A549 (cell line): ENCODE measurements at regions not wholly inside any gene's neighbourhood (a gene's known extent, or its start where the extent isn't known, plus 50 kb on each side); places are given as distances from the start of the nearest gene placed in this dataset.
"Not testable (repeated sequence)": the region's sequence is repeated elsewhere in the genome, so short reads cannot be mapped to it uniquely, and the experiment has no call there.

ENCODE experiments used
- ATAC-seq, 2 experiments: fragments of 200-7000 bp in 1 of 2; fragments of >200 bp in 1 of 2; cut with Nextera tagmentation in 1 of 2; cut with Tn5 transposase in 1 of 2; 3 replicates each; pipeline versions ENCODE4 v1.8.0 to v1.9.1; 2018 to 2020; ENCODE audit warnings: mild to moderate bottlenecking in 1 of 2, moderate library complexity in 1 of 2
- CTCF ChIA-PET: fragments of 300-600 bp; sonication (Branson Sonifier 250); formaldehyde crosslinking; extraction: SDS; loops from one replicate; lab custom pipeline; 2021; ENCODE audit warnings: antibody characterized with exemption, inconsistent platforms; lab: Yijun Ruan, JAX
- POLR2A ChIA-PET: fragments of 350-600 bp; formaldehyde crosslinking; extraction: SDS; loops from one replicate; lab custom pipeline; 2021; ENCODE audit warnings: antibody characterized with exemption, inconsistent platforms; lab: Yijun Ruan, JAX
- DNase-seq, 2 experiments: peaks; one replicate each; pipeline versions ENCODE4 v3.0.0 to v3.0.0-alpha.2; 2011 to 2016; ENCODE audit warnings: low read depth in 1 of 2, low spot score in 1 of 2
- FAIRE-seq: peaks from 2 replicates; lab custom pipeline; 2011; peaks lifted over from hg19 to GRCh38; lab: Jason Lieb, UNC
- H3K27ac ChIP-seq, 2 experiments: fragments of >200 bp; sonication (Bioruptor Twin); formaldehyde crosslinking; 3 replicates each; pipeline ENCODE4 v1.5.1; 2016 to 2017
- H3K4me1 ChIP-seq: fragments of >200 bp; sonication (Bioruptor Twin); formaldehyde crosslinking; 3 replicates; pipeline ENCODE4 v1.6.1; 2016
- H3K4me2 ChIP-seq: fragments of >200 bp; sonication (Bioruptor Twin); formaldehyde crosslinking; 3 replicates; pipeline ENCODE4 v1.6.1; 2016
- H3K4me3 ChIP-seq: fragments of >200 bp; sonication (Bioruptor Twin); formaldehyde crosslinking; 3 replicates; pipeline ENCODE4 v1.5.1; 2016
- H3K9me3 ChIP-seq: fragments of >200 bp; sonication (Bioruptor Twin); formaldehyde crosslinking; 3 replicates; pipeline ENCODE4 v1.6.1; 2016
- BHLHE40 ChIP-seq: IDR thresholded peaks from 2 replicates; pipeline ENCODE4 v1.6.1; 2012; ENCODE audit warnings: low read depth, low read length, inconsistent platforms
- CEBPB ChIP-seq, 2 experiments: fragments of >200 bp in 1 of 2; sonication (Bioruptor Twin) in 1 of 2; formaldehyde crosslinking in 1 of 2; IDR thresholded peaks; 2 replicates each; pipeline ENCODE4 v1.6.1; 2012 to 2016
- CHD2 ChIP-seq: fragments of 150-350 bp; IDR thresholded peaks from 2 replicates; pipeline ENCODE4 v1.6.1; 2014; ENCODE audit warnings: low read length; ENCODE audit not compliant: partially characterized antibody
- EHMT2 ChIP-seq: fragments of 200-600 bp; sonication (generic); IDR thresholded peaks from 2 replicates; pipeline ENCODE4 v1.6.1; 2016; ENCODE audit warnings: antibody characterized with exemption, low read depth, mild to moderate bottlenecking, moderate library complexity
- FOSB ChIP-seq: fragments of 250-450 bp; sonication (Bioruptor Pico); IDR thresholded peaks from 2 replicates; pipeline ENCODE4 v1.5.0; 2020; ENCODE audit warnings: mild to moderate bottlenecking, moderate library complexity
- FOSL2 ChIP-seq, 2 experiments: fragments of 450-650 bp in 1 of 2; fragments of >200 bp in 1 of 2; sonication (Bioruptor Twin) in 1 of 2; formaldehyde crosslinking; IDR thresholded peaks; 2 replicates each; pipeline versions ENCODE4 v1.5.0 to v1.6.1; 2016 to 2020; ENCODE audit warnings: mild to moderate bottlenecking in 1 of 2, moderate library complexity in 1 of 2
- HOXA7 ChIP-seq: fragments of 250-450 bp; sonication (Bioruptor Pico); IDR thresholded peaks from 2 replicates; pipeline ENCODE4 v1.5.0; 2020; ENCODE audit warnings: mild to moderate bottlenecking, moderate library complexity
- HOXB13 ChIP-seq: fragments of 250-450 bp; sonication (Bioruptor Pico); IDR thresholded peaks from 2 replicates; pipeline ENCODE4 v1.5.0; 2020; ENCODE audit warnings: low read depth, mild to moderate bottlenecking, moderate library complexity
- PHF8 ChIP-seq: fragments of 200-600 bp; sonication (generic); IDR thresholded peaks from 2 replicates; pipeline ENCODE4 v1.6.1; 2016; ENCODE audit warnings: low read depth, mild to moderate bottlenecking, antibody characterized with exemption, moderate library complexity, borderline replicate concordance
- POLR2A ChIP-seq: IDR thresholded peaks from 2 replicates; pipeline ENCODE4 v1.6.1; 2012; ENCODE audit warnings: mild to moderate bottlenecking, low read length
- POLR2AphosphoS2 ChIP-seq: conservative IDR thresholded peaks from 2 replicates; pipeline ENCODE4 v1.6.1; 2012; ENCODE audit warnings: low read length, improper control_type of control experiment, inconsistent platforms
- RAD21 ChIP-seq, 2 experiments: fragments of >200 bp in 1 of 2; sonication (Bioruptor Twin) in 1 of 2; formaldehyde crosslinking in 1 of 2; IDR thresholded peaks in 1 of 2; conservative IDR thresholded peaks in 1 of 2; 2 replicates in 1 of 2; 3 replicates in 1 of 2; pipeline ENCODE4 v1.6.1; 2012 to 2018; ENCODE audit warnings: inconsistent platforms in 1 of 2
- RCOR1 ChIP-seq: fragments of 150-350 bp; IDR thresholded peaks from 2 replicates; pipeline ENCODE4 v1.6.1; 2014; ENCODE audit warnings: antibody characterized with exemption, low read length, low read depth
- REST ChIP-seq: fragments of 200-600 bp; sonication (generic); IDR thresholded peaks from 2 replicates; pipeline ENCODE4 v1.6.1; 2016; ENCODE audit warnings: antibody characterized with exemption, mild to moderate bottlenecking, moderate library complexity
- RFX5 ChIP-seq: fragments of 450-650 bp; IDR thresholded peaks from 2 replicates; pipeline ENCODE4 v1.7.1; 2014; ENCODE audit warnings: antibody characterized with exemption, mild to moderate bottlenecking, moderate library complexity
- RNF2 ChIP-seq: fragments of 200-600 bp; sonication (generic); IDR thresholded peaks from 2 replicates; pipeline ENCODE4 v1.6.1; 2016; ENCODE audit warnings: low read depth, mild to moderate bottlenecking, antibody characterized with exemption, moderate library complexity, borderline replicate concordance
- TFCP2L1 ChIP-seq: fragments of 250-450 bp; sonication (Bioruptor Pico); IDR thresholded peaks from 2 replicates; pipeline ENCODE4 v1.5.0; 2021; ENCODE audit warnings: mild to moderate bottlenecking
- TP53 ChIP-seq: fragments of 250-450 bp; sonication (Bioruptor Pico); IDR thresholded peaks from 2 replicates; pipeline ENCODE4 v1.5.0; 2021; ENCODE audit warnings: mild to moderate bottlenecking, moderate library complexity
- USF2 ChIP-seq: fragments of 450-650 bp; IDR thresholded peaks from 2 replicates; pipeline ENCODE4 v1.6.1; 2014; ENCODE audit warnings: antibody characterized with exemption
- WGBS: methylation state at CpG from one replicate; pipeline ENCODE4 v1.1.6; 2017; ENCODE audit errors: missing lambda C conversion rate; 5-methylcytosine and 5-hydroxymethylcytosine counted together
- TF ChIP-seq, protein P1 (sequence below): fragments of >200 bp; sonication (Bioruptor Twin); formaldehyde crosslinking; IDR thresholded peaks from 3 replicates; pipeline ENCODE4 v1.5.1; 2016

- ATAC-seq (no peak), FAIRE-seq (no peak), DNase-seq (no peak)
- no peak overlapping the region for H3K27ac ChIP-seq
- WGBS = 8% methylated on average over 5 of the region's 5 CpGs
- H3K4me1 ChIP-seq = no peaks in the 10 kb centered on the region
- H3K9me3 ChIP-seq = no peaks in the 10 kb centered on the region
- ChIA-PET POLR2A (no interaction called here), CTCF (no interaction called here)
- no peak for TF ChIP-seq HOXA7 (CRISPR knock-in tag)
- TF ChIP-seq USF2 = no peak
- TF ChIP-seq EHMT2 = no peak
- TF ChIP-seq TFCP2L1 (CRISPR knock-in tag) = no peak
- no peak for TF ChIP-seq POLR2A
- no peak for TF ChIP-seq PHF8
- no peak for TF ChIP-seq BHLHE40
- TF ChIP-seq HOXB13 (CRISPR knock-in tag) = no peak
- TF ChIP-seq CHD2 = no peak
- TF ChIP-seq RNF2 = no peak
- no peak for TF ChIP-seq CEBPB (IDR thresholded peaks at IDR 0.05)
- TF ChIP-seq TP53 (CRISPR knock-in tag) = no peak
- TF ChIP-seq REST = no peak
- no peak for TF ChIP-seq RFX5
- TF ChIP-seq RAD21 (conservative IDR thresholded peaks at IDR 0.05 in 1 of 2, IDR thresholded peaks at IDR 0.05 in 1 of 2) = no peak
- TF ChIP-seq, protein P1, sequence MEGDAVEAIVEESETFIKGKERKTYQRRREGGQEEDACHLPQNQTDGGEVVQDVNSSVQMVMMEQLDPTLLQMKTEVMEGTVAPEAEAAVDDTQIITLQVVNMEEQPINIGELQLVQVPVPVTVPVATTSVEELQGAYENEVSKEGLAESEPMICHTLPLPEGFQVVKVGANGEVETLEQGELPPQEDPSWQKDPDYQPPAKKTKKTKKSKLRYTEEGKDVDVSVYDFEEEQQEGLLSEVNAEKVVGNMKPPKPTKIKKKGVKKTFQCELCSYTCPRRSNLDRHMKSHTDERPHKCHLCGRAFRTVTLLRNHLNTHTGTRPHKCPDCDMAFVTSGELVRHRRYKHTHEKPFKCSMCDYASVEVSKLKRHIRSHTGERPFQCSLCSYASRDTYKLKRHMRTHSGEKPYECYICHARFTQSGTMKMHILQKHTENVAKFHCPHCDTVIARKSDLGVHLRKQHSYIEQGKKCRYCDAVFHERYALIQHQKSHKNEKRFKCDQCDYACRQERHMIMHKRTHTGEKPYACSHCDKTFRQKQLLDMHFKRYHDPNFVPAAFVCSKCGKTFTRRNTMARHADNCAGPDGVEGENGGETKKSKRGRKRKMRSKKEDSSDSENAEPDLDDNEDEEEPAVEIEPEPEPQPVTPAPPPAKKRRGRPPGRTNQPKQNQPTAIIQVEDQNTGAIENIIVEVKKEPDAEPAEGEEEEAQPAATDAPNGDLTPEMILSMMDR = no peak
- no peak for TF ChIP-seq POLR2AphosphoS2
- no peak for TF ChIP-seq RCOR1
- no peak for TF ChIP-seq FOSB (CRISPR knock-in tag)
- H3K4me3 ChIP-seq = no peak overlapping the region
- H3K4me2 ChIP-seq = no peak overlapping the region
Measured at GRCh38 chrX:92209936-92210335, 430.8 kb downstream of the PCDH11X start.

- Histone ChIP-seq H3K4me3 (no peak overlapping the region), H3K4me2 (no peak overlapping the region), H3K4me1 (no peaks in the 10 kb centered on the region), H3K9me3 (no peaks in the 10 kb centered on the region), H3K27ac (no peak overlapping the region)
- FAIRE-seq (no peak), ATAC-seq (no peak), DNase-seq (peak in 1 of 2 experiments; percentile 14)
- ChIA-PET POLR2A (no interaction called here), CTCF (no interaction called here)
- 6% methylated on average over 2 of the region's 2 CpGs for WGBS
- TF ChIP-seq HOXB13 (CRISPR knock-in tag) = no peak
- TF ChIP-seq FOSL2 (IDR thresholded peaks at IDR 0.05) = no peak
- TF ChIP-seq FOSL2 (CRISPR knock-in tag; IDR thresholded peaks at IDR 0.05) = peak; percentile 58; the same call in 1 of the 2 replicates
- TF ChIP-seq, all 56 proteins: peak for 1
Measured at GRCh38 chrX:92213786-92214185, 434.6 kb downstream of the PCDH11X start.

DNA sequence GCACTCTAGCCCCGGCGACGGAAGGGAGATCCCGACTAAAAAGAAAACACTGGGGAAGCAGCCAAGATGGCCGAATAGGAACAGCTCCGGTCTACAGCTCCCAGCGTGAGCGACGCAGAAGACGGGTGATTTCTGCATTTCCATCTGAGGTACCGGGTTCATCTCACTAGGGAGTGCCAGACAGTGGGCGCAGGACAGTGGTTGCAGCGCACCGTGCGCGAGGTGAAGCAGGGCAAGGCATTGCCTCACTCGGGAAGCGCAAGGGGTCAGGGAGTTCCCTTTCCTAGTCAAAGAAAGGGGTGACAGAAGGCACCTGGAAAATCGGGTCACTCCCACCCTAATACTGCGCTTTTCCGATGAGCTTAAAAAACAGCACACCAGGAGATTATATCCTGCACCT lies 435.8 kb downstream of the PCDH11X start:
- H3K4me2 ChIP-seq, FAIRE-seq, H3K9me3 ChIP-seq, H3K4me3 ChIP-seq, POLR2A ChIA-PET, DNase-seq, H3K4me1 ChIP-seq, ATAC-seq, CTCF ChIA-PET, H3K27ac ChIP-seq: not testable (repeated sequence)
- 41% methylated on average over 16 of the region's 21 CpGs for WGBS
